Mesendoderm (in vitro differentiated cells): ENCODE measurements at regions not wholly inside any gene's neighbourhood (a gene's known extent, or its start where the extent isn't known, plus 50 kb on each side); places are given as distances from the start of the nearest gene placed in this dataset.

Source experiments
- DNase-seq: peaks from one replicate; pipeline ENCODE4 v3.0.0; 2013
- H2AK5ac ChIP-seq: 2 replicates; pipeline ENCODE4 v1.6.1; 2013; ENCODE audit warnings: low read length, inconsistent platforms
- H2BK120ac ChIP-seq: 2 replicates; pipeline ENCODE4 v1.6.1; 2013; ENCODE audit warnings: low read depth, mild to moderate bottlenecking, low read length, moderate library complexity, mixed read lengths
- H2BK15ac ChIP-seq: replicated peaks from 2 replicates; pipeline ENCODE4 v1.6.1; 2013; ENCODE audit warnings: low read depth, mild to moderate bottlenecking, moderate library complexity
- H2BK5ac ChIP-seq: 2 replicates; pipeline ENCODE4 v1.6.1; 2013; ENCODE audit warnings: low read length, inconsistent platforms
- H3K18ac ChIP-seq: 2 replicates; pipeline ENCODE4 v1.6.1; 2013; ENCODE audit warnings: mild to moderate bottlenecking, low read length, mixed read lengths
- H3K23ac ChIP-seq: one replicate; pipeline ENCODE4 v1.6.1; 2013; ENCODE audit warnings: low read length
- H3K27ac ChIP-seq: 2 replicates; pipeline ENCODE4 v1.5.1; 2013; ENCODE audit warnings: low read depth, mild to moderate bottlenecking, inconsistent platforms, low read length, moderate library complexity
- H3K27me3 ChIP-seq: 2 replicates; pipeline ENCODE4 v1.6.1; 2013; ENCODE audit warnings: low read length, control low read depth, mild to moderate bottlenecking, inconsistent platforms; ENCODE audit not compliant: insufficient read depth, poor library complexity
- H3K36me3 ChIP-seq: 2 replicates; pipeline ENCODE4 v1.6.1; 2013; ENCODE audit warnings: low read length, inconsistent platforms; ENCODE audit not compliant: control insufficient read depth, insufficient read depth
- H3K4ac ChIP-seq: one replicate; pipeline ENCODE4 v1.6.1; 2013; ENCODE audit warnings: low read depth, mild to moderate bottlenecking, low read length, moderate library complexity
- H3K4me1 ChIP-seq: 2 replicates; pipeline ENCODE4 v1.6.1; 2013; ENCODE audit warnings: low read depth, low read length, inconsistent platforms; ENCODE audit not compliant: control insufficient read depth
- H3K4me2 ChIP-seq: 2 replicates; pipeline ENCODE4 v1.6.1; 2013; ENCODE audit warnings: low read length
- H3K4me3 ChIP-seq: 2 replicates; pipeline ENCODE4 v1.5.1; 2013; ENCODE audit warnings: mild to moderate bottlenecking, low read length
- H3K56ac ChIP-seq: one replicate; pipeline ENCODE4 v1.6.1; 2013; ENCODE audit warnings: low read length
- H3K79me1 ChIP-seq: 2 replicates; pipeline ENCODE4 v1.6.1; 2013; ENCODE audit warnings: low read length, inconsistent platforms
- H3K79me2 ChIP-seq: 2 replicates; pipeline ENCODE4 v1.6.1; 2013; ENCODE audit warnings: mild to moderate bottlenecking, low read length; ENCODE audit not compliant: control insufficient read depth, insufficient read depth
- H3K9ac ChIP-seq: 2 replicates; pipeline ENCODE4 v1.6.1; 2013; ENCODE audit warnings: low read length, inconsistent platforms
- H4K5ac ChIP-seq: one replicate; pipeline ENCODE4 v1.6.1; 2013; ENCODE audit warnings: low read length
- H4K8ac ChIP-seq: one replicate; pipeline ENCODE4 v1.6.1; 2013; ENCODE audit warnings: low read depth, mild to moderate bottlenecking, control low read depth, low read length, moderate library complexity
- WGBS: extraction: QIAGEN DNeasy Blood & Tissue Kit; methylation state at CpG from one replicate; pipeline ENCODE4 v1.1.7; 2013; ENCODE audit warnings: low lambda C conversion rate, missing lambda C conversion rate; ENCODE audit not compliant: insufficient coverage; ENCODE audit errors: extremely low coverage; 5-methylcytosine and 5-hydroxymethylcytosine counted together

DNA sequence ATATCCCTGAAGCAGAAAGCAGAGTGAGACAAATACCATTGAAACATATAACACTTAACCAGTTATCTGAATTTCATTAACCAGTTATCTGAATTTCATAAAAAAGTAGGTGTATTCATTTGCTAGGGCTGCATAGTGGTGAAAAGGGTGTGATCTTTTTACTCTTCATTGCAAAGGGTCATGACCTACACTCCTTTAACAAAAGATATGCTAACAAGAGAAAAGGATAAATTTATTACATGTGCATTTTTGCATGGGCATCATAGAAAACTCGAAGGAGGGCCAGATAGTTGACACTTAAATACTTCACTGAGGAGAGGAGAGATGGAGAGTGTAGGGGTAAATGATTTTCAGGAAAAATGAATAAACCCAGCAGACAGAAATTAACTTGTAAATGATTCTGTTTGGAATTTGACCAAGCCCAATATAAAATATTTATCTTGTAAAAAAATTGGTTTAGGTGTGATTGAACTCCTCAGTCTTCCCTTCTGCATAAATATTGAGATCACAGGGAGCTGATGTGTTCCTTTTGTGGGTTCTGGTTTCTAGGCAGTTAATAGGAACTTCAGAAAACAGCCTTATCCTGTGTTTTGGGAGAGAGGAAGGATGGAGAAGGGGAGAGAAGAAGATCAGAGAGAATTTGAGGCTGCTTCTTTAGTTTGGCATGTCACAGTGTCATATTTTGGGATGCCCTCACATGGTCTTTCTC lies 372.5 kb upstream of the SYT4 start:
- DNase-seq = no peak
- Histone ChIP-seq H3K79me2 (no peaks in the 10 kb centered on the region), H3K23ac (no peak overlapping the region), H3K4me1 (no peaks in the 10 kb centered on the region), H4K5ac (no peak overlapping the region), H3K79me1 (no peaks in the 10 kb centered on the region), H3K36me3 (no peaks in the 10 kb centered on the region), H3K4ac (no peak overlapping the region), H3K4me2 (no peak overlapping the region), H2BK15ac (no peak overlapping the region), H3K18ac (no peak overlapping the region), H4K8ac (no peak overlapping the region), H3K27ac (no peak overlapping the region), H3K56ac (no peak overlapping the region), H3K9ac (no peak overlapping the region), H3K4me3 (no peak overlapping the region), H2AK5ac (no peak overlapping the region), H2BK120ac (no peak overlapping the region), H2BK5ac (no peak overlapping the region), H3K27me3 (no peaks in the 10 kb centered on the region)
- WGBS = no CpG with 5 or more reads among the region's 1 CpG

DNA sequence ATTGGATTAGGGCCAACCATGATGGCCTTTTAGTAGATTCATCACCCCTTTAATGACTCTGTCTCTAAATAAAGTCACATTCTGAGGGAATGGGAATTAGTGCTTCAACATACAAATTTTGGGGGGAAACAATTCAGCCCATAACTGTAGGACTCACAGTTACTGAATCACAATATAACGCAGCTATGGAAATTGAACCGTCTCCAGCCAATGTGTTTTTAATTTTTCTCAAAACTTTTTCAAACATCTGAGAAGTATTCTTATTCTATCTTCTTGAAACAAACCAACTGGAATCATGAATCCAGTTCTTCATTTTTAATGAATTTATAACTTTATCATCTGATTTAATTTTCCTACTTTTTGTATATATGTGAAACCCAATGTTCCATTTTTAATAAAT lies 373.1 kb upstream of the SYT4 start:
- H2BK5ac ChIP-seq = no peak overlapping the region
- H3K23ac ChIP-seq = no peak overlapping the region
- no peaks in the 10 kb centered on the region for H3K79me2 ChIP-seq
- H3K9ac ChIP-seq = no peak overlapping the region
- H3K4me1 ChIP-seq = no peaks in the 10 kb centered on the region
- no peak overlapping the region for H2AK5ac ChIP-seq
- H3K56ac ChIP-seq = no peak overlapping the region
- H3K36me3 ChIP-seq = no peaks in the 10 kb centered on the region
- no peak for DNase-seq
- no peaks in the 10 kb centered on the region for H3K27me3 ChIP-seq
- no peak overlapping the region for H2BK120ac ChIP-seq
- no peak overlapping the region for H4K5ac ChIP-seq
- WGBS = no CpG with 5 or more reads among the region's 2 CpGs
- no peak overlapping the region for H3K27ac ChIP-seq
- no peak overlapping the region for H2BK15ac ChIP-seq
- H3K4me3 ChIP-seq = no peak overlapping the region
- no peak overlapping the region for H3K4me2 ChIP-seq
- no peak overlapping the region for H3K18ac ChIP-seq
- H3K4ac ChIP-seq = no peak overlapping the region
- no peak overlapping the region for H4K8ac ChIP-seq
- H3K79me1 ChIP-seq = no peaks in the 10 kb centered on the region

DNA sequence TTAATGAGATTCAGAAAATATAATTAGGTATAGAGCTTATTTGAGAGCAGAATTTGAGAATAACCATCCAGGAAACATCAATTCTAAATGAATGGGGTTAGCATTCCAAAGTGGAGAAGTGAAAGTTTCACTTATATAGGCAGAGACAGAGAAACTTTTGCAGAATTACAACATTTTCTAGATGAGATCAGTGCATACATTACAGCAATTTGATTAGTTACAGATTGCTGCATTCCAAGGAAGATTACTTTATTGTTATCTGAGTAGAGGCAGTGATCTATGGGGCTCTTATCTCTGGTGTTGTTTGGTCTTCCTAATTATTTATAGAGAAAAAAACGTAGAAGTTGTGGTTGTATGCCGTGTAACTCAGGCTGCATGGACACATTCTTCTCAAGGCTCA lies 373.8 kb upstream of the SYT4 start:
- H3K4ac ChIP-seq = no peak overlapping the region
- H3K79me1 ChIP-seq = no peaks in the 10 kb centered on the region
- DNase-seq = peak; percentile 65
- no peak overlapping the region for H4K5ac ChIP-seq
- no peak overlapping the region for H3K4me3 ChIP-seq
- H2BK15ac ChIP-seq = no peak overlapping the region
- H3K36me3 ChIP-seq = no peaks in the 10 kb centered on the region
- H3K79me2 ChIP-seq = no peaks in the 10 kb centered on the region
- H3K56ac ChIP-seq = no peak overlapping the region
- no peak overlapping the region for H3K27ac ChIP-seq
- H3K4me1 ChIP-seq = no peaks in the 10 kb centered on the region
- no CpG with 5 or more reads among the region's 2 CpGs for WGBS
- no peaks in the 10 kb centered on the region for H3K27me3 ChIP-seq
- no peak overlapping the region for H3K23ac ChIP-seq
- no peak overlapping the region for H2BK5ac ChIP-seq
- H3K9ac ChIP-seq = no peak overlapping the region
- H4K8ac ChIP-seq = no peak overlapping the region
- H3K4me2 ChIP-seq = no peak overlapping the region
- no peak overlapping the region for H2AK5ac ChIP-seq
- H2BK120ac ChIP-seq = no peak overlapping the region
- no peak overlapping the region for H3K18ac ChIP-seq

DNA sequence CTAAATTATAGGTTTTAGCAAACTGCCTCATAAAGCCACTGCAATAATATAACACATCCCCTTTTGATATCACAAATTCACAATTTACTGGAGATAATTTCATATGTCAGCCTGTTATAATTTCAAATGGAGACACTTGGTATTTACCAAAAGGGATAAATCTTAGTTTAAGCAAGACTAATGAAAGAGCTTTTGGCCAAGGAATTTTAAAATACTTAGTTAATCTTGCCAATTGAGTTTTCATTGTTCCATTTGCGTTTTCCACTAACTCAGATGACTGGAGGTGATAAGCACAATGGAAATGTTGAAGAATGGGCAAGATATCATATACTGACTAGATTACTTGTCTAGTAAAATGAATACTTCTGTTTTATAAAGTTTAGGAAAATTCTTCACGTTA lies 379.3 kb upstream of the SYT4 start:
- Histone ChIP-seq H3K18ac (no peak overlapping the region), H2AK5ac (no peak overlapping the region)

DNA sequence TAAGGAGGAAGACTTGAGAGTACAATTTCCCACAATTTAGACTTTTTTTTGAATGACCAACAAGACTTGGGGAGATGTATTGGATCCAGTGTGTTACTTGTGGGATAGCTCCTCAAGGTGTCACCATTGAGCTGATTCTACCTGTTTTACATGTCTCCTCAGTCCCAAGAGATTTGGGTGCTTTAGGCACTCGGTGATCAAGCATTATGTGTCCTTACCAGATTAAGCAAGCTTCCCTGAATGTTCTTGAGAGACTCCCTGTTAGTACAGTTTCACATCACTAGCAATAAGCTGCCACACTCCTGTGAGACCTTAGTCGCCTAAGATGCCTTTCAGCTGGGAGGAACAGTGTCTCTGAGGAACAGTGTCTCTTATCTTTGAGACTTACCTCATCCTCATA lies 384.3 kb upstream of the SYT4 start:
- Histone ChIP-seq H2BK120ac (no peak overlapping the region), H3K4me1 (peaks cover 2% of the 10 kb centered on the region), H2AK5ac (no peak overlapping the region), H3K79me1 (no peaks in the 10 kb centered on the region), H3K27me3 (no peaks in the 10 kb centered on the region), H4K8ac (no peak overlapping the region), H4K5ac (no peak overlapping the region), H3K4ac (no peak overlapping the region), H3K4me2 (no peak overlapping the region), H3K36me3 (no peaks in the 10 kb centered on the region), H2BK5ac (no peak overlapping the region), H3K79me2 (no peaks in the 10 kb centered on the region), H3K18ac (no peak overlapping the region), H3K27ac (no peak overlapping the region), H3K56ac (no peak overlapping the region), H2BK15ac (no peak overlapping the region), H3K4me3 (no peak overlapping the region), H3K9ac (no peak overlapping the region), H3K23ac (no peak overlapping the region)
- peak; percentile 82 for DNase-seq
- no CpG with 5 or more reads among the region's 2 CpGs for WGBS

More for the DNA sequence above, 379.3 kb upstream of the SYT4 start:
- no peaks in the 10 kb centered on the region for H3K27me3 ChIP-seq
- no peak overlapping the region for H2BK5ac ChIP-seq
- H4K8ac ChIP-seq = no peak overlapping the region
- no peak overlapping the region for H2BK120ac ChIP-seq
- H3K56ac ChIP-seq = no peak overlapping the region
- no peak overlapping the region for H4K5ac ChIP-seq
- no peak for DNase-seq
- H3K4ac ChIP-seq = no peak overlapping the region
- H3K4me2 ChIP-seq = no peak overlapping the region
- no peak overlapping the region for H2BK15ac ChIP-seq
- H3K36me3 ChIP-seq = no peaks in the 10 kb centered on the region
- H3K79me1 ChIP-seq = no peaks in the 10 kb centered on the region
- H3K27ac ChIP-seq = no peak overlapping the region
- H3K23ac ChIP-seq = no peak overlapping the region
- H3K79me2 ChIP-seq = no peaks in the 10 kb centered on the region
- H3K4me3 ChIP-seq = no peak overlapping the region
- H3K4me1 ChIP-seq = no peaks in the 10 kb centered on the region
- H3K9ac ChIP-seq = no peak overlapping the region
- WGBS = no CpG with 5 or more reads among the region's 2 CpGs

DNA sequence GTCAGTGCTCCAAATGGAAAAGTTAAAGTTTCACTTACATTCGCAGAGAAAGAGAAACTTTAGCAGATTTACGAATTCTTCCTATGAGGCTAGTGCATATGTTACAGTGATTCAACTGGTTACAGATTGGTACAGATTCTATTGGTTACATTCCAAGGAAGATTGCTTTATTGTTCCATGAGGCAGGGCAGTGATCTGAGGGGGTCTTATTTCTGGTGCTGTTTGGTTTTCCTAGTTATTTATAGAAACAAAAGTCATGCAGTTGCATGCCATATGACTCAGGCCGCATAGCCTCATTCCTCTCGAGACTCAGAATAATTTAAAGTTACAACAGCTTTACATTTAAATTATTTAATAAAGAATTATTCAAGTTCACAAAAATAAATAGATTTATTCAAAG lies 385.4 kb upstream of the SYT4 start:
- no peak for DNase-seq
- H2AK5ac ChIP-seq = no peak overlapping the region
- H3K9ac ChIP-seq = no peak overlapping the region
- H4K5ac ChIP-seq = no peak overlapping the region
- no peak overlapping the region for H3K56ac ChIP-seq
- peaks cover 2% of the 10 kb centered on the region for H3K4me1 ChIP-seq
- no peak overlapping the region for H3K18ac ChIP-seq
- H2BK15ac ChIP-seq = no peak overlapping the region
- H3K4me2 ChIP-seq = no peak overlapping the region
- H3K27ac ChIP-seq = no peak overlapping the region
- H3K27me3 ChIP-seq = no peaks in the 10 kb centered on the region
- no peaks in the 10 kb centered on the region for H3K79me2 ChIP-seq
- no peak overlapping the region for H3K4me3 ChIP-seq
- no peaks in the 10 kb centered on the region for H3K36me3 ChIP-seq
- H4K8ac ChIP-seq = no peak overlapping the region
- no peak overlapping the region for H3K23ac ChIP-seq
- H2BK5ac ChIP-seq = no peak overlapping the region
- H2BK120ac ChIP-seq = no peak overlapping the region
- no CpG with 5 or more reads among the region's 4 CpGs for whole genome bisulfite sequencing
- H3K4ac ChIP-seq = no peak overlapping the region
- no peaks in the 10 kb centered on the region for H3K79me1 ChIP-seq
